Chondrocyte (in vitro differentiated cells): ENCODE measurements at regions not wholly inside any gene's neighbourhood (a gene's known extent, or its start where the extent isn't known, plus 50 kb on each side); places are given as distances from the start of the nearest gene placed in this dataset.

ENCODE experiments used
- DNase-seq: peaks from one replicate; pipeline ENCODE4 v3.0.0; 2021; ENCODE audit warnings: mixed read lengths, low spot score
- H3K27ac Mint-ChIP-seq: one replicate; pipeline ENCODE4 v1.8.0; 2021; ENCODE audit warnings: mild to moderate bottlenecking, moderate library complexity, mixed read lengths; ENCODE audit not compliant: unreplicated experiment
- H3K27me3 Mint-ChIP-seq: 2 replicates; pipeline ENCODE4 v1.8.0; 2021; ENCODE audit warnings: low read depth, mixed read lengths
- H3K36me3 Mint-ChIP-seq: 2 replicates; pipeline ENCODE4 v1.8.0; 2021; ENCODE audit warnings: low read depth, mixed read lengths
- H3K4me1 Mint-ChIP-seq: 2 replicates; pipeline ENCODE4 v1.8.0; 2021; ENCODE audit warnings: low read depth, mild to moderate bottlenecking, mixed read lengths
- H3K4me3 Mint-ChIP-seq: one replicate; pipeline ENCODE4 v1.8.0; 2021; ENCODE audit warnings: mild to moderate bottlenecking, moderate library complexity, mixed read lengths; ENCODE audit not compliant: unreplicated experiment
- H3K9me3 Mint-ChIP-seq: 2 replicates; pipeline ENCODE4 v1.8.0; 2021; ENCODE audit warnings: low read depth, mixed read lengths
- TF ChIP-seq, protein P1 (sequence below): fragments of 200-600 bp; sonication (generic); IDR thresholded peaks from 2 replicates; pipeline ENCODE4 v1.5.0; 2021; ENCODE audit warnings: antibody characterized with exemption, mild to moderate bottlenecking, moderate library complexity

GRCh38 chr17:79365351-79365750, 245.5 kb downstream of the RBFOX3 start:
- no peak overlapping the region for H3K27ac Mint-ChIP-seq
- no peaks in the 10 kb centered on the region for H3K9me3 Mint-ChIP-seq
- H3K4me3 Mint-ChIP-seq, result no peak overlapping the region
- H3K4me1 Mint-ChIP-seq, result no peaks in the 10 kb centered on the region
- TF ChIP-seq, protein P1, sequence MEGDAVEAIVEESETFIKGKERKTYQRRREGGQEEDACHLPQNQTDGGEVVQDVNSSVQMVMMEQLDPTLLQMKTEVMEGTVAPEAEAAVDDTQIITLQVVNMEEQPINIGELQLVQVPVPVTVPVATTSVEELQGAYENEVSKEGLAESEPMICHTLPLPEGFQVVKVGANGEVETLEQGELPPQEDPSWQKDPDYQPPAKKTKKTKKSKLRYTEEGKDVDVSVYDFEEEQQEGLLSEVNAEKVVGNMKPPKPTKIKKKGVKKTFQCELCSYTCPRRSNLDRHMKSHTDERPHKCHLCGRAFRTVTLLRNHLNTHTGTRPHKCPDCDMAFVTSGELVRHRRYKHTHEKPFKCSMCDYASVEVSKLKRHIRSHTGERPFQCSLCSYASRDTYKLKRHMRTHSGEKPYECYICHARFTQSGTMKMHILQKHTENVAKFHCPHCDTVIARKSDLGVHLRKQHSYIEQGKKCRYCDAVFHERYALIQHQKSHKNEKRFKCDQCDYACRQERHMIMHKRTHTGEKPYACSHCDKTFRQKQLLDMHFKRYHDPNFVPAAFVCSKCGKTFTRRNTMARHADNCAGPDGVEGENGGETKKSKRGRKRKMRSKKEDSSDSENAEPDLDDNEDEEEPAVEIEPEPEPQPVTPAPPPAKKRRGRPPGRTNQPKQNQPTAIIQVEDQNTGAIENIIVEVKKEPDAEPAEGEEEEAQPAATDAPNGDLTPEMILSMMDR, result no peak
- DNase-seq, result peak; percentile 17
- H3K36me3 Mint-ChIP-seq, result peaks cover under 1% of the 10 kb centered on the region
- H3K27me3 Mint-ChIP-seq, result peaks cover 68% of the 10 kb centered on the region

DNA sequence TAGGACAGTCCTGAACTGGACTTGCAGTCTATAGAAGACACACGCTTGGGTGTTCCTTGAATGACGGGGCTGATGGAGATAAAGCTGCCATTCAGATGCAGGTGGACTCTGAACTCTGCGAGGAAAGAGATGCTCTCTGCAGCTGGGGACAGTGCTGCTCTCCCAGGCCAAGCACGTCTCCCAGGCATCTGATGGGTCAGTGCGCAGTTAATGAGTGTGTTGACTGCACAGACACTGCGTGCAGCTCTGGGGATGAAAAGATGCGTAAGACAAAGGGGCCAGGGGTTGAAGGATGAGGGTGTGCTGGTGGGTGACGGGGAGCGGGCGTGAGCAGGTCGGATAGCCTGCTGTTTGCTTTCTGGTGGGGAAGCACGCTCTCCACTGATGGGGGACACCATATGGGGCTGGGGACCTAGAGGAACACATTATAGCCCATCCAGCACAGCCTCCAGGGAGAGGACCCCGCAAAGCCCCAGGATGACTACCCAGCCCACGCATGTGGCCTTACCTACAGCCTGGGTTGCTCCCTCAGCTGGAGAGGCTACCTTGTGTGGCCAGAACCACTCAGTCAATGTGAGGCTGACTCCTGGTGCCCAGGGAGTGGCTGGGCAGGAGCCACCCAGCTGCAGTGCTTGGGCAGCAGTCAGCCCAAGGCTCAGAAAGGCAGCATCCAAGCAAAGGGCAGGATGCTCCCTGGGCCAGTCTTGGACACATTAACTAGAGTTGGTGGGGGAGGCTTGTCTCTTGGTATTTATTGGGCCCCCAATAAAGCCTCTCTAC, 246.3 kb downstream of the RBFOX3 start:
- Mint-ChIP-seq H3K27ac (no peak overlapping the region), H3K4me3 (no peak overlapping the region), H3K27me3 (peaks cover 64% of the 10 kb centered on the region), H3K36me3 (no peaks in the 10 kb centered on the region), H3K4me1 (no peaks in the 10 kb centered on the region), H3K9me3 (no peaks in the 10 kb centered on the region)
- no peak for DNase-seq
- TF ChIP-seq, protein P1, result no peak

GRCh38 chr17:79363552-79364275, 247.1 kb downstream of the RBFOX3 start:
- DNase-seq, result no peak
- Mint-ChIP-seq H3K27ac (no peak overlapping the region), H3K9me3 (no peaks in the 10 kb centered on the region), H3K36me3 (no peaks in the 10 kb centered on the region), H3K27me3 (peaks cover 68% of the 10 kb centered on the region), H3K4me1 (no peaks in the 10 kb centered on the region), H3K4me3 (no peak overlapping the region)
- TF ChIP-seq, protein P1, result no peak

DNA sequence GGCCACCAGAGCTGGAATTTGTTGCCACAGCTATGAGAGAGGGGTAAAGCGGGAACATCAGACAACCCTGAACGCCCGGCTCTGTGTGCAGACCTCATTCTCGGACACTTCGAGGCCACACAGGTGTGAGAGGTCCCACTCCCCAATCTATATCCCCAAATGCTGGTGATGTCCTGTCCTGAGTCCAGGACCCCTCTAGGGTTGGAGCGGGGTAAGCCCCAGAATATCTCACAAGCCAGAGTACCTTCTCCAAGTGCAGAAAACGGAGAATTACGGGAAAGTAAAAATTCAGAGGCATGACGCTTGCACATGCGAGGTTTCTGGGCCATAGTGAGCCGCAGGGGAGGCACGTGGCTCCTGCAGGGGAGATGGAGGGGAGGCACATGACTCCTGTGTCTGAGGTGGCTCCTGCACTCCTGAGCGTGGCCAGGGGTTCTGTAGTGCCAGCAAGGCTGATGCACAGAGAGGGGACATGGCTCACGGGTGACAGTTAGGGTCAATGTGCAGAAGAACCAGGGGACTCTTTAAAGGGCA, 248.0 kb downstream of the RBFOX3 start:
- TF ChIP-seq, protein P1, result no peak
- Mint-ChIP-seq H3K27me3 (peaks cover 68% of the 10 kb centered on the region), H3K36me3 (no peaks in the 10 kb centered on the region), H3K9me3 (no peaks in the 10 kb centered on the region), H3K4me3 (no peak overlapping the region), H3K27ac (no peak overlapping the region), H3K4me1 (no peaks in the 10 kb centered on the region)
- DNase-seq, result no peak
